Motor neuron (in vitro differentiated cells): ENCODE measurements at regions not wholly inside any gene's neighbourhood (a gene's known extent, or its start where the extent isn't known, plus 50 kb on each side); places are given as distances from the start of the nearest gene placed in this dataset.
"Not testable (repeated sequence)": the region's sequence is repeated elsewhere in the genome, so short reads cannot be mapped to it uniquely, and the experiment has no call there.

ENCODE experiments used
- ATAC-seq, 8 experiments: fragments of 200-7000 bp; cut with Tn5 transposase; replicated peaks in 6 of 8; 2 replicates each; pipeline ENCODE4 v1.8.0; 2021; ENCODE audit warnings: mild to moderate bottlenecking in 8 of 8, moderate library complexity in 8 of 8
- H3K27ac ChIP-seq, 2 donors: fragments of 250-450 bp; sonication (Bioruptor Pico); 2 replicates each; pipeline ENCODE4 v1.9.0; 2021; ENCODE audit warnings: antibody characterized with exemption in 2 of 2, mild to moderate bottlenecking in 2 of 2, moderate library complexity in 1 of 2
- H3K4me1 ChIP-seq, 2 donors: fragments of 250-450 bp; sonication (Bioruptor Pico); replicated peaks in 1 of 2; 2 replicates each; pipeline ENCODE4 v1.6.1; 2021; ENCODE audit warnings: antibody characterized with exemption in 2 of 2, mild to moderate bottlenecking in 2 of 2, moderate library complexity in 1 of 2
- H3K4me3 ChIP-seq, 5 donors: fragments of 250-450 bp; sonication (Bioruptor Pico); 2 replicates each; pipeline ENCODE4 v1.9.0; 2021; ENCODE audit warnings: antibody characterized with exemption in 5 of 5, mild to moderate bottlenecking in 5 of 5, moderate library complexity in 4 of 5
- WGBS, 10 experiments: fragments of 450-650 bp; shearing (Covaris generic); methylation state at CpG; one replicate each; pipeline ENCODE4 v1.0.0; 2022; 5-methylcytosine and 5-hydroxymethylcytosine counted together
- in situ Hi-C, 9 experiments: fragments of 400-800 bp; cut with MboI; loops; one replicate each; pipeline ENCODE4 v1.15.0; 2021; ENCODE audit warnings: low sequenced_read_pairs in 9 of 9, low pct_unique_long_range_greater_than_20kb in 2 of 9; ENCODE audit not compliant: unreplicated experiment in 9 of 9

DNA sequence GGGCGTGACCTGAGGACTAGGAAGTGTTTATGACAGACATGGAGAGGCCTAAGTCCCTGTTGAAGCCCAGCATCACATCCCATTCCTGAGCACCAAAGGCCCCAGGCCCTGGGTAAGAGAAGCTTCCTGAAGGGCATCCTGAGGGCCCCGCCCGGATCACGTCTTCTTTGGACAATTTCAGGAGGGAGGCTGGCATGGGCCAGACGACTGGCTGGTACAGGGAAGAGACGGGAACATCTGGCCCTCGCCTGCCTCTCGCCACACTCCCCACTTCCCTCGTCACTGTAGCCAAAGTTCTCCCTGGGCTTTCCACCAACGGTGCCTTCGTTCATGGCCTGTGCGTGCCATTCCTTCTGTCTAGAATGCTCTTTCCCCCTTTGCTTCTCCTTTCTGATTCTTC is 128.1 kb downstream of the LRRC37A3 start:
- H3K4me3 ChIP-seq, H3K27ac ChIP-seq, H3K4me1 ChIP-seq, ATAC-seq, in situ Hi-C loops: not testable (repeated sequence)
- no CpG with 5 or more reads among the region's 12 CpGs for whole genome bisulfite sequencing, 10 experiments

DNA sequence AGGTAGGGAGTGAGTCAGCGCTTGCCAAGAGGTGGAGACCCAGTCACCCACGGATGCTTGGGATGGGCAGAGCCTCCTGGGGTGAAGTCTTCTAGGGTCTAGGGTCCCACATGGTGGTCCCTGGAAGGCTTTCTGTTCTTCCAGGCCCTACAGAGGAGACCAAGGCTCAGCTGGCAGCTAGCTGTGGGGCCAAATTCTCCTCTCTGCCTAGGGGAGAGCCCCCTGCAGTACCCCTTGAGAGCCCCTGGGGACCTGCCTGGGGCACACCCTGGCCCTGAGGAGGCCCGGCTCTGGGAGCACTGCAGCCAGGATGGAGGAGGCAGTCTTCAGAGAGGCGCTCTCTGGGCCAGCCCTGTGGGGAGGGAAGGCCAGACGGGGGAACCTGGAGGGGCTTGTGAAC is 128.6 kb upstream of the SMURF2 start:
- H3K4me1 ChIP-seq, H3K27ac ChIP-seq, H3K4me3 ChIP-seq, in situ Hi-C loops: not testable (repeated sequence)
- ATAC-seq = peak in 2 of 8 experiments; percentile 10
- WGBS, 10 experiments = no CpG with 5 or more reads among the region's 5 CpGs

DNA sequence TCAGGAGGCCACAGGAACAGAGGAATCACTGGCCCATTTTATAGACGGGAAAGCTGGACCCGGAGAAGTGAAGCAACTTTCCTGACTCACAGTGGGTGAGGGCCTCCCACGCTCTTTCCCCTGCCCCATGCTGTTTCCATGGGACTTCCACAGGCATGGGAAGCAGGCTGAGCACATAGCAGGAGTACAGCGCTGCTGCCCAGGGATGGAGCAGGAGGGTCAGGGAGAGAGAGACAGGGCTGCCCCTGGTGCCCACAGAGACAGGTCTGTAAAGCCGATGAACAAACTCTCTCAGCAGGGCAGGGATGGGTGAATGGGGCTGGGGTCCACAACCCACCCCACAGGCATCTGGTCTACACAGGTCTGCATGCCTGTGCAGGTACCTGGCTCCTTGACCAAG is 128.1 kb upstream of the SMURF2 start:
- H3K4me3 ChIP-seq, H3K27ac ChIP-seq, H3K4me1 ChIP-seq, in situ Hi-C loops: not testable (repeated sequence)
- peak in 1 of 8 experiments; percentile 31 for ATAC-seq
- no CpG with 5 or more reads among the region's 5 CpGs for WGBS, 10 experiments

DNA sequence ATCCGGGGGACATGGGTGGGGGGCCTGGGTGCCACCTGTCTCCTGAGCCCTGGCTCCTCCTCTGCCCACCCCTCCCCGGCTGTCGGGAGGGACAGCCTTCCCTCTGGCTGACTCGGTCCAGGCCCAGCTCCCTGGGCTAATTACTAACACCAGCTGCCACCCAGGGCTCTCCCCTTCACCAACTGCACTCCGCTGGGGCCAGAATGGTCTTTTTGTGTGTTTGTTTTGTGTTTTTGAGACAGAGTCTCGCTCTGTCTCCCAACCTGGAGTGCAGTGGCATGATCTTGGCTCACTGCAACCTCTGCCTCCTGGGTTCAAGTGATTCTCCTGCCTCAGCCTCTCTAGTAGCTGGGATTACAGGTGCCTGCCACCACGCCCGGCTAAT is 126.9 kb upstream of the SMURF2 start:
- H3K4me3 ChIP-seq, H3K27ac ChIP-seq, in situ Hi-C loops: not testable (repeated sequence)
- peaks cover 4 to 11% of the 10 kb centered on the region in 2 donors for H3K4me1 ChIP-seq
- ATAC-seq = peak in 1 of 8 experiments; percentile 29
- WGBS, 10 experiments = 57% methylated on average over 2 of the region's 8 CpGs; no CpG with 5 or more reads in 9 of the 10 experiments

DNA sequence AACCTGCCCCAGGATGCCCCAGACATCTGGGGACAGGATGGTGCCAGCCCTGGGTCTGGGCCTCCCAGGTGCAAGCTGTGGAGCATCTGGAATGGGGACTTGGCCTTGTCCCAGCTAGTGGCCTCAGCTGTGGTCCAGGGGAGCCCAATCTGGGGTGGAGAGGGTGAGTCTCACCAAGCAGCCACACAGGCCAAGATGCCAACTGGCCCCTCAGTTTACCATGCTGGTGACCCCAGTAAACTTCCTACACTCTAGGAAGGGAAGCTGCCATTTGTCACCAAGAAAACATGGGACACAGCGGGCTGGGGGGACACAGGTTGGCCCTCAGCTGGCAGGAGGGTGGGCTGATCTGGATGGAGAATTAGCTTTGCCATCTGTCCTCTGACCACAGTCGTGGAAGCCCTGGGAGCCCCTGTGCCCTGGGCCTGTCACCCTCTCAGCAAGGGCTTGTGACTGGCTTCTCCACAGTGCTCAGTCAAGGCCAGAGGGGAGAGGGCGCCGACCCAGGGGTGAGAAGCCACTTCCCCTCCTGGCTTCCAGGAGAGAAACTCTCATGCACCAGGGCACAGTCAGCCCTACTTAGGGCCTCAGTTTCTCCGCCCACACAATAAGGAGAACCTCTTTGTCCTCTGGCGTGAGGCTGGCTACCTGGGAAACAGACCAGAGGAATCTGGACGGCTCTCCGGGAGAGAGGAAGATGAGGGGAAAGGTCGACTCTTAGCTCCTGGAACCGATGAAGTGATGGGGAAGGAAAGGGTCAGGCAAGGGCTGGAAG is 126.4 kb upstream of the SMURF2 start:
- no peak overlapping the region for H3K27ac ChIP-seq
- H3K4me1 ChIP-seq = peaks cover 4 to 11% of the 10 kb centered on the region in 2 donors
- H3K4me3 ChIP-seq = no peak overlapping the region
- in situ Hi-C loops = no loop called here
- no peak for ATAC-seq
- WGBS, 10 experiments = 71 to 80% (median 76%) methylated on average over 1 to 4 of the region's 10 CpGs; no CpG with 5 or more reads in 6 of the 10 experiments

DNA sequence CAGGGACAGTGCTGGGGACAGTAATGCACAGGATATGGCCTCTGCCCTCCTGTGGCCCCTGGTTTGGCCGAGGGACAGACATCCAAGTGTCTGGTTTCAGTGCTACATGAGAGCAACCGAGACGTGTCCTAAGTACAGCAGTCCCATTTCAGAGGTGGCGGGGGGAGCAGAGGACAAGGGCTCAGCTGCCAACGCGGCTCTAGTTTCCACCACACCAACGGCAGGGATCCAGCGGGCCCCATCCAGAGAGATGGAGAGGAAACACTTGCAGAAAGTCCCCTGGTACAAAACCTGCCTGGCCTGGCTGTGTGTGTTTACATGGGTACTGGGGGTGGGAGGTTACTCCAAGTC is 125.8 kb upstream of the SMURF2 start:
- ATAC-seq = no peak
- Histone ChIP-seq H3K27ac (no peak overlapping the region), H3K4me1 (peaks cover 4 to 11% of the 10 kb centered on the region in 2 donors), H3K4me3 (no peak overlapping the region)
- 60 to 83% methylated on average over 1 to 2 of the region's 8 CpGs; no CpG with 5 or more reads in 8 of the 10 experiments for WGBS, 10 experiments
- in situ Hi-C loops = no loop called here

DNA sequence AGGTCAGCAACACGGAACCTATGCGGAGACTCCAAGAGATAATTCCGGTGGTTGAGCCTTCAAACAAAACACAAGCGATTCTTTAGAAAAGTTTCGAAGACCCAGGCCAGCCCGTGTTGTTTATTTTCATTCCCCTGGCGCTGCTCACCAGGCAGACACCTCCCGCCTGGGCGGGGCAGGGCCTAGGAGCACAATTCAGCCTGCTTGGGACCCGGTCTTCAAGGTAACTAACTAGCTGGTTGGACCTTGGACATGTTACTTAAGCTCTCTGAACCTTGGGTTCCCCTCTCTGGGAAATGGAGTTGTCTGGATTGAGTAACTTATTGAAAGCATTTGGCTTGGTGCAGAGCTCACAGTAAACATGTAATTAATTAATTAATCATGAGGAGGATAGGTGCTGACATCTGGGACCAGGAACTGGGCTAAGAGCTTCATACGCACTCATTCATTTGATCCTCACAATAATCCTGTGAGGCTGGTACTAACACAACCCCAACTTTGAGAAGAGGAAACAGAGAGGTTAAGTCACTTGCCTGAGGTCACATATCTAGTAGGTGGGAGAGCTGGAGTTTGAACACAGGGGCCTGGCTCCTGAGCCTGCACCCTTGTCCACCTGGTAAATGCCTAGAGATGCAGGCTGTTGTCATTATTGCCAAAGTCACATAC is 125.3 kb upstream of the SMURF2 start:
- in situ Hi-C loops = no loop called here
- 78 to 100% (median 88%) methylated on average over 1 to 9 of the region's 11 CpGs; no CpG with 5 or more reads in 3 of the 10 experiments for WGBS, 10 experiments
- Histone ChIP-seq H3K27ac (no peak overlapping the region), H3K4me3 (no peak overlapping the region), H3K4me1 (peaks cover 4 to 11% of the 10 kb centered on the region in 2 donors)
- no peak for ATAC-seq

DNA sequence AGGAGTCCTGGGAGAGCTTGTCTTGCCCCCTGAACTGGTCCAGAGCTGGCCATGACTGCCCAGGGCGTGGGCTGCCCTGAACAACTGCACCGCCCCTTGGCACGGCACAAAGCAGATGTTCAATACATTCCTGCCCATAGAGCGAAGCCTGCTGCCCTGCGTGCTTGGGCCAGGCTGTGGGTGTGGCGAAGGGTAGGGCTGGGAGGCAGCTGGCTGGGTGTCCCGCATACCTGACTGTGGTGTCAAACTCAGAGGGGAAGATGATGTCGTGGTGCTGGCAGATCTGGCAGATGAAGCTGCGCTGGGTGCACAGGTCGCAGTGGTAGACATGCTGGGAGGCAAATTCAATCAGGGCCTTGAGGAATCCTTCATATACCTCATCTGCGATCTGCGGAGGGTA is 124.2 kb upstream of the SMURF2 start:
- in situ Hi-C loops = no loop called here

DNA sequence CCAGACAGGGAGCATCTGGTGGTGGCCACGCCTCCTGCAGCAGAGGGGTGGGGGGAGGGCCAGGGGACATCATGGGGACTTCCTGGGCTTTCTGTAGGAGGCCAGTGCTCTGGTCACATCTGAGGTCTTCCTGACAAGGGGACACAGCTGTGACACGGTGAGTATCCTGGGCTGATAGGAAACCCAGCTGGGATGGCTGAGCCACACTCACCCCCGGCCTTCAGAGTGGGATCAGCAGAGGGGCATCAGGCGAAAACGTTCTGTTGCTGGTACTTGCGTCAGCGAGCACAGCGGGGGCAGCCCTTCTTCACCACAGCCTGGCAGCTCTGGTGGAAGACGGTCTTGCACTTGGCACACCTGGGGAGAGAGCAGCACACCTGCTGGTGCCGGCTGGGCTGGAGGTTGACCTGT is 122.9 kb upstream of the SMURF2 start:
- Histone ChIP-seq H3K27ac (no peak overlapping the region), H3K4me1 (peaks cover 14 to 26% of the 10 kb centered on the region in 2 donors), H3K4me3 (no peak overlapping the region)
- WGBS, 10 experiments = 20% methylated on average over 1 of the region's 10 CpGs; no CpG with 5 or more reads in 9 of the 10 experiments
- in situ Hi-C loops = no loop called here
- peak in 5 of 8 experiments; percentile 32 to 46 (median 41) for ATAC-seq

More for the DNA sequence above, 124.2 kb upstream of the SMURF2 start:
- 50 to 100% (median 90%) methylated on average over 1 to 6 of the region's 12 CpGs; no CpG with 5 or more reads in 6 of the 10 experiments for WGBS, 10 experiments
- no peak overlapping the region for H3K27ac ChIP-seq
- H3K4me3 ChIP-seq = no peak overlapping the region
- peak in 1 of 8 experiments; percentile 9 for ATAC-seq
- H3K4me1 ChIP-seq = peaks cover 4 to 17% of the 10 kb centered on the region in 2 donors

DNA sequence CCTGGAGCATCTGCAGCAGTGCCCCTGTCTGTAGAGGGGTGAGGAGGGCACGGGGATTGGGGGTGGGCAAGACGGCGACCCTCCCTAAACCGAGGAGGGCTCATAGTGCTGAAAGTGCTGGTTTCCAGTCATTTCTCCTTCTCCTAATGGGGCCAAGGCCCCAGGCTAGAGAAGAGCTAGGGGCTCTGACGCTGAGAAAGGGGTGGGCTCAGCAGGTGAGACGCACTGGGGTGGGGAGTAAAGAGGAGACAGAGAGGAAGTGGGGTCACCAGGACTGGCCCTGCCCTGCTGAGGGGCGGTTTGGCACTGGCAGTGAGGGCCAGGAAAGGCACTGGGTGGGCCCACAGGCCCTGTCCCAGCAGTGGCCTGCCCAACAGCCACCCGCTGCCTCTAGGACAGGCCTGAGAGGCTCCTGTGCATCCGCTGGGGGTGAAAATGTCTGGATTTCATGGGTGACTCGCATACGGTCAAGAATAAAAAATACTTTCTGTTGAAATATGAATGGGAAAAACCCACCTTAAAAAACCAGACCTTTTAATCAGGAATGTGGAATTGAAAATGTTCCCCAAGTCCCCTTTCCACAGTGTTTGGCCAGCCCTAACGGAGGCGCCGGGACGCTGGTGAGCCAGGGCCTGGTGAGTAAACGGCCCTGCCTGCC is 122.4 kb upstream of the SMURF2 start:
- no peak for ATAC-seq
- in situ Hi-C loops = no loop called here
- Histone ChIP-seq H3K4me1 (peaks cover 14 to 27% of the 10 kb centered on the region in 2 donors), H3K4me3 (no peak overlapping the region), H3K27ac (no peak overlapping the region)
- WGBS, 10 experiments = 47 to 100% (median 100%) methylated on average over 1 to 3 of the region's 16 CpGs; no CpG with 5 or more reads in 6 of the 10 experiments

DNA sequence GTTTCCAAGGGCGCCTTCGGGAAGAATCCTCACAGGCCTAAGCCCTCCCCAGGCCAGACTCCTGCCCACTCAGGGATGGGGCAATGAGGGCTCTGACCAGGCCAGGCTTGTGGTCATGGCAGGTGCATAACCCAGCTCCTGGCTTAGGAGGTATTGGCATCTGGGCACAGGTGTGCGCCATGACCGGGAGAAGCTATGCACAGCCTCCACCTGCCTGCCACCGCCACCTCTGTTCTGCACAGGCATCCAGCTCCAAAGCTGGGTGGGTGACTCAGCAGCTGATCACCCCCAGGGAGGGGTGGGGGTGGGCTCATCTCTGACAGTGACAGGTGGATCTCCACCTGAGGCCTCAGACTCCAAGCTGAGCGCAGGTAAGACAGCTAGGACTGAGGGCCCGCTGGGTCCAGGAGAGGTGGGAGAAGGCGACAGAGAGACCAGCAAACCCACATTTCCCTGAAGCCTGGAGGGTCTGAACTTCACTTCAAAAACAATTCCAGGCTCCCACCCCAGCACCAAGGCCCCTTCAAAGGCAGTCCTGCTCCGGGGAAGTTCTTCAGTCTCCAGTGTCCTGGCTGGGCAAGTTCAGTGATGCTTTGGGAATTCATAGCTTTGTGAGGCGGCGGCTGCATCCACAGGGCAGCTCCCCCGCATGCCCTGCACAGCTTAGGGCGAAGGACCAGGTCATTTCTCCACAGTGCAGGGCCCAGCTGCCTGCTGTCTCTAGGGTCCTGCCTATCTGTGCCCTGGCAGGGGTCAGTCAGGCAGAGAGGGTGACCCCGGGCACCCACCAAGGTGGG is 121.6 kb upstream of the SMURF2 start:
- no peak overlapping the region for H3K4me3 ChIP-seq
- H3K4me1 ChIP-seq = peaks cover 14 to 25% of the 10 kb centered on the region in 2 donors
- in situ Hi-C loops = no loop called here
- no peak for ATAC-seq
- no peak overlapping the region for H3K27ac ChIP-seq
- 100% methylated on average over 2 of the region's 14 CpGs; no CpG with 5 or more reads in 7 of the 10 experiments for WGBS, 10 experiments

DNA sequence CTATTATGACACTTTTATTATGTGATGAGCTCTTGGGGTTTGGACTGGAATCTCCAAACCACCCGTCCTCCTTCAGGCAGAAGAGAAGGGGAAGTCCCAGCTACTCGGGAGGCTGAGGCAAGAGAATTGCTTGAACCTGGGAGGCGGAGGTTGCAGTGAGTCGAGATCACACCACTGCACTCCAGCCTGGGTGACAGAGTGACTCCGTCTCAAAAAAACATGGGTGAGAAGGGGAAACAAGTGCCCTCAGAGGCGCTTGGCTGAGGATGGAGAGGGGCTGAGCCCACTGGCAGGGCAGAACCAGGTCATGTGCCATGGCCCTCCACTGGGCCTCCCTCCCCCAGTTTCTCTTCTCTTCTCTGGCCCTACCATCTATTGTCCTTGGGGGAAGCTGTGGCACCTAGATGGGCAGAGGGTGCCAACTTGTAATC is 120.9 kb upstream of the SMURF2 start:
- no peak overlapping the region for H3K4me3 ChIP-seq
- in situ Hi-C loops = no loop called here
- ATAC-seq = no peak
- 70 to 100% (median 97%) methylated on average over 1 to 5 of the region's 6 CpGs; no CpG with 5 or more reads in 7 of the 10 experiments for WGBS, 10 experiments
- H3K4me1 ChIP-seq = peaks cover 14 to 28% of the 10 kb centered on the region in 2 donors
- no peak overlapping the region for H3K27ac ChIP-seq
